Stomach (tissue), 4 donors: ENCODE measurements at regions not wholly inside any gene's neighbourhood (a gene's known extent, or its start where the extent isn't known, plus 50 kb on each side); places are given as distances from the start of the nearest gene placed in this dataset.

ENCODE experiments used
- CTCF ChIP-seq, 7 experiments: fragments of 450-650 bp in 4 of 7; fragments of 200-600 bp in 3 of 7; sonication (generic) in 3 of 7; IDR thresholded peaks; one replicate each; pipeline ENCODE4 v1.5.1; 2016 to 2019; ENCODE audit warnings: antibody characterized with exemption in 7 of 7, control low read depth in 2 of 7, mild to moderate bottlenecking in 1 of 7
- POLR2AphosphoS5 ChIP-seq, 3 donors: sonication (generic); formaldehyde crosslinking; IDR thresholded peaks; one replicate each; pipeline ENCODE4 v1.6.1; 2016; ENCODE audit warnings: antibody characterized with exemption in 3 of 3

GRCh38 chr16:22687031-22687530 lies 126.9 kb upstream of the HS3ST2 start:
- TF ChIP-seq CTCF (IDR thresholded peaks at IDR 0.05) (no peak), POLR2AphosphoS5 (IDR thresholded peaks at IDR 0.05) (no peak)
